ENCODE measurements at regions not wholly inside any gene's neighbourhood (a gene's known extent, or its start where the extent isn't known, plus 50 kb on each side); places are given as distances from the start of the nearest gene placed in this dataset.
"Not testable (repeated sequence)": the region's sequence is repeated elsewhere in the genome, so short reads cannot be mapped to it uniquely, and the experiment has no call there.

DNA sequence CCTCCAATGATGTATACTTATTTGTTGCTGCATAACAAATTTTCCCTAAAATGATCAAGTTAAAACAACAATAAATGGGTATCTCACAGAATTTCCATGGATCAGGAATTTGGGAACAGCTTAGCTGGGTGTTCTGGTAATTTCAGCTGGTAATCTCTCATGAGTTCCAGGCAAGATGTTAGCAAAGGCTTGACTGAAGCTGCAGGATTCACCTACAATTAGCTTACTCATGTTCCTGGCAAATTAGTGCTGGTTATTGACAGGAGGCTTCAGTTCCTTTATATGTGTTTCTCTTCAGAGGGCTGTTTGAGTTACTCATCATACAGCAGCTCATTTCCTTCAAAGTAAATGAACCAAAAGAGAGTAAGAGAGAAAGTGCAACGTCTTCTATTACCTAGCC is 506.3 kb upstream of the IMPG1 start:
- Histone ChIP-seq H2AFZ (ENCODE audit: low read length) (no peak overlapping the region), H3K36me3 (ENCODE audit: insufficient read depth, low read length) (no peaks in the 10 kb centered on the region), H3K9me2 (replicated peaks; ENCODE audit: low read depth, low read length) (no peaks in the 10 kb centered on the region), H3K27me3 (ENCODE audit: insufficient read depth, low read length, poor library complexity, severe bottlenecking) (no peaks in the 10 kb centered on the region), H3K4me1 (ENCODE audit: insufficient read depth, low read length, poor library complexity, severe bottlenecking) (no peaks in the 10 kb centered on the region), H3K9ac (ENCODE audit: low read depth, low read length, poor library complexity, severe bottlenecking) (no peak overlapping the region), H3K9me3 (ENCODE audit: insufficient read depth, low read depth, low read length) (no peaks in the 10 kb centered on the region), H3K4me2 (ENCODE audit: low read depth, low read length, poor library complexity, severe bottlenecking) (no peak overlapping the region), H3K4me3 (ENCODE audit: low read length, poor library complexity, severe bottlenecking) (no peak overlapping the region), H3F3A (ENCODE audit: low read depth) (no peaks in the 10 kb centered on the region), H4K20me1 (ENCODE audit: insufficient read depth, low read length, poor library complexity, severe bottlenecking) (no peaks in the 10 kb centered on the region), H3K79me2 (ENCODE audit: insufficient read depth, low read length) (no peaks in the 10 kb centered on the region)
- no peak for TF ChIP-seq EZH2phosphoT487 (IDR thresholded peaks at IDR 0.05; ENCODE audit: borderline replicate concordance)
- TF ChIP-seq, protein P1, sequence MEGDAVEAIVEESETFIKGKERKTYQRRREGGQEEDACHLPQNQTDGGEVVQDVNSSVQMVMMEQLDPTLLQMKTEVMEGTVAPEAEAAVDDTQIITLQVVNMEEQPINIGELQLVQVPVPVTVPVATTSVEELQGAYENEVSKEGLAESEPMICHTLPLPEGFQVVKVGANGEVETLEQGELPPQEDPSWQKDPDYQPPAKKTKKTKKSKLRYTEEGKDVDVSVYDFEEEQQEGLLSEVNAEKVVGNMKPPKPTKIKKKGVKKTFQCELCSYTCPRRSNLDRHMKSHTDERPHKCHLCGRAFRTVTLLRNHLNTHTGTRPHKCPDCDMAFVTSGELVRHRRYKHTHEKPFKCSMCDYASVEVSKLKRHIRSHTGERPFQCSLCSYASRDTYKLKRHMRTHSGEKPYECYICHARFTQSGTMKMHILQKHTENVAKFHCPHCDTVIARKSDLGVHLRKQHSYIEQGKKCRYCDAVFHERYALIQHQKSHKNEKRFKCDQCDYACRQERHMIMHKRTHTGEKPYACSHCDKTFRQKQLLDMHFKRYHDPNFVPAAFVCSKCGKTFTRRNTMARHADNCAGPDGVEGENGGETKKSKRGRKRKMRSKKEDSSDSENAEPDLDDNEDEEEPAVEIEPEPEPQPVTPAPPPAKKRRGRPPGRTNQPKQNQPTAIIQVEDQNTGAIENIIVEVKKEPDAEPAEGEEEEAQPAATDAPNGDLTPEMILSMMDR (conservative IDR thresholded peaks at IDR 0.05; ENCODE audit: low read length): no peak

DNA sequence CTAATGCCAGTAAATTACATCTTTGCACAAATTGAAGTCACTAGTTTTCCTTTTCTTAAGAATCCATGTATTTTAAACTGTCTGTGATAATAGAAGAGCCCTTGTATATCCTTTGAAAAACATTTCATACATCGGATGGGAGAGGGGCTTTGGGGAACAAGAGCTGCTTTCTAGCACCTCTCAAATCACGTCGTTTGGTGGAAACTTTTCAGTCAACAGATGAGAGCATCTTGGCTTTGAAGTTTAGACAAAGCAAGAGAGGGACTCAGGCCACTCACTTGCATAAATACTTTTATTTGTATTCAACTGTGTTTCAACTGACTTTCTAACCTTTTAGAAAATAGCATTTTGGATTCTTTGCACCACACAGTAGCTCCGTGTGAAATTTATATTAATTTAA is 502.3 kb upstream of the IMPG1 start:
- H3K27me3 ChIP-seq (ENCODE audit: insufficient read depth, low read length, poor library complexity, severe bottlenecking): no peaks in the 10 kb centered on the region
- H3K9me3 ChIP-seq (ENCODE audit: insufficient read depth, low read depth, low read length): no peaks in the 10 kb centered on the region
- TF ChIP-seq, protein P1 (conservative IDR thresholded peaks at IDR 0.05; ENCODE audit: low read length): no peak
- no peak for TF ChIP-seq EZH2phosphoT487 (IDR thresholded peaks at IDR 0.05; ENCODE audit: borderline replicate concordance)
- no peaks in the 10 kb centered on the region for H4K20me1 ChIP-seq (ENCODE audit: insufficient read depth, low read length, poor library complexity, severe bottlenecking)
- H2AFZ ChIP-seq (ENCODE audit: low read length): no peak overlapping the region
- no peak overlapping the region for H3K9ac ChIP-seq (ENCODE audit: low read depth, low read length, poor library complexity, severe bottlenecking)
- no peaks in the 10 kb centered on the region for H3K9me2 ChIP-seq (replicated peaks; ENCODE audit: low read depth, low read length)
- no peaks in the 10 kb centered on the region for H3K79me2 ChIP-seq (ENCODE audit: insufficient read depth, low read length)
- no peak overlapping the region for H3K4me2 ChIP-seq (ENCODE audit: low read depth, low read length, poor library complexity, severe bottlenecking)
- no peaks in the 10 kb centered on the region for H3K36me3 ChIP-seq (ENCODE audit: insufficient read depth, low read length)
- H3K4me3 ChIP-seq (ENCODE audit: low read length, poor library complexity, severe bottlenecking): no peak overlapping the region
- H3F3A ChIP-seq (ENCODE audit: low read depth): no peaks in the 10 kb centered on the region
- no peaks in the 10 kb centered on the region for H3K4me1 ChIP-seq (ENCODE audit: insufficient read depth, low read length, poor library complexity, severe bottlenecking)

DNA sequence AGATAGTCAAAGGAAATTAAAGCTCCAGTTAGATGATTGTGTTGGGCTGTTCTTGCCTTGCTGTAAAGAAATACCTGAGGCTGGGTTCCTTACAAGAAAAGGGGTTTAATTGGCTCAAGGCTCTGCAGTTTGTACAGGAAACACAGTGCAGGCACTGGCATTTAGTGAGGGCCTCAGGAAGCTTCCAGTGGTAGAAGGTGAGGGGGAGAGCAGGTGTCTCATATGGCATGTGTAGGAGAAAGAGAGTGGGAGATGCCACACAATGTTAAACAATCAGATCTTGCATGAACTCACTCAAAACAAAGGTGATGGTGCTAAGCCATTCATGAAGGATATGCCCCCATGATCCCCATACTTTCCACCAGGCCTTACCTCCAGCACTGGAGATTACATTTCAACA is 493.5 kb upstream of the IMPG1 start:
- Histone ChIP-seq H2AFZ (ENCODE audit: low read length) (no peak overlapping the region), H3K36me3 (ENCODE audit: insufficient read depth, low read length) (no peaks in the 10 kb centered on the region), H3K4me2 (ENCODE audit: low read depth, low read length, poor library complexity, severe bottlenecking) (no peak overlapping the region), H3K4me3 (ENCODE audit: low read length, poor library complexity, severe bottlenecking) (no peak overlapping the region), H4K20me1 (ENCODE audit: insufficient read depth, low read length, poor library complexity, severe bottlenecking) (no peaks in the 10 kb centered on the region), H3K9ac (ENCODE audit: low read depth, low read length, poor library complexity, severe bottlenecking) (no peak overlapping the region), H3K4me1 (ENCODE audit: insufficient read depth, low read length, poor library complexity, severe bottlenecking) (no peaks in the 10 kb centered on the region), H3F3A (ENCODE audit: low read depth) (no peaks in the 10 kb centered on the region), H3K9me3 (ENCODE audit: insufficient read depth, low read depth, low read length) (no peaks in the 10 kb centered on the region), H3K79me2 (ENCODE audit: insufficient read depth, low read length) (no peaks in the 10 kb centered on the region), H3K27me3 (ENCODE audit: insufficient read depth, low read length, poor library complexity, severe bottlenecking) (no peaks in the 10 kb centered on the region), H3K9me2 (replicated peaks; ENCODE audit: low read depth, low read length) (no peaks in the 10 kb centered on the region)
- TF ChIP-seq, protein P1 (conservative IDR thresholded peaks at IDR 0.05; ENCODE audit: low read length): no peak
- TF ChIP-seq EZH2phosphoT487 (IDR thresholded peaks at IDR 0.05; ENCODE audit: borderline replicate concordance): no peak

DNA sequence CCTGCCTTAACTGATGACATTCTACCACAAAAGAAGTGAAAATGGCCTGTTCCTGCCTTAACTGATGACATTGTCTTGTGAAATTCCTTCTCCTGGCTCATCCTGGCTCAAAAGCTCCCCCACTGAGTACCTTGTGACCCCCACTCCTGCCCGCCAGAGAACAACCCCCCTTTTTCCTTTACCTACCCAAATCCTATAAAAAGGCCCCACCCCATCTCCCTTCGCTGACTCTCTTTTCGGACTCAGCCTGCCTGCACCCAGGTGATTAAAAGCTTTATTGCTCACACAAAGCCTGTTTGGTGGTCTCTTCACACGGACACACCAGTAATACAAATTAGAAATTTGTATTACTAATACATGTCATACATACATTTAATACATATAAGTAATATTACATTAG is 489.9 kb upstream of the IMPG1 start:
- H3K9ac ChIP-seq (ENCODE audit: low read depth, low read length, poor library complexity, severe bottlenecking); H3F3A ChIP-seq (ENCODE audit: low read depth); H4K20me1 ChIP-seq (ENCODE audit: insufficient read depth, low read length, poor library complexity, severe bottlenecking); H3K36me3 ChIP-seq (ENCODE audit: insufficient read depth, low read length); H3K27me3 ChIP-seq (ENCODE audit: insufficient read depth, low read length, poor library complexity, severe bottlenecking); H2AFZ ChIP-seq (ENCODE audit: low read length); H3K9me3 ChIP-seq (ENCODE audit: insufficient read depth, low read depth, low read length); H3K4me1 ChIP-seq (ENCODE audit: insufficient read depth, low read length, poor library complexity, severe bottlenecking); H3K4me2 ChIP-seq (ENCODE audit: low read depth, low read length, poor library complexity, severe bottlenecking); H3K9me2 ChIP-seq (replicated peaks; ENCODE audit: low read depth, low read length); H3K4me3 ChIP-seq (ENCODE audit: low read length, poor library complexity, severe bottlenecking); H3K79me2 ChIP-seq (ENCODE audit: insufficient read depth, low read length): not testable (repeated sequence)

DNA sequence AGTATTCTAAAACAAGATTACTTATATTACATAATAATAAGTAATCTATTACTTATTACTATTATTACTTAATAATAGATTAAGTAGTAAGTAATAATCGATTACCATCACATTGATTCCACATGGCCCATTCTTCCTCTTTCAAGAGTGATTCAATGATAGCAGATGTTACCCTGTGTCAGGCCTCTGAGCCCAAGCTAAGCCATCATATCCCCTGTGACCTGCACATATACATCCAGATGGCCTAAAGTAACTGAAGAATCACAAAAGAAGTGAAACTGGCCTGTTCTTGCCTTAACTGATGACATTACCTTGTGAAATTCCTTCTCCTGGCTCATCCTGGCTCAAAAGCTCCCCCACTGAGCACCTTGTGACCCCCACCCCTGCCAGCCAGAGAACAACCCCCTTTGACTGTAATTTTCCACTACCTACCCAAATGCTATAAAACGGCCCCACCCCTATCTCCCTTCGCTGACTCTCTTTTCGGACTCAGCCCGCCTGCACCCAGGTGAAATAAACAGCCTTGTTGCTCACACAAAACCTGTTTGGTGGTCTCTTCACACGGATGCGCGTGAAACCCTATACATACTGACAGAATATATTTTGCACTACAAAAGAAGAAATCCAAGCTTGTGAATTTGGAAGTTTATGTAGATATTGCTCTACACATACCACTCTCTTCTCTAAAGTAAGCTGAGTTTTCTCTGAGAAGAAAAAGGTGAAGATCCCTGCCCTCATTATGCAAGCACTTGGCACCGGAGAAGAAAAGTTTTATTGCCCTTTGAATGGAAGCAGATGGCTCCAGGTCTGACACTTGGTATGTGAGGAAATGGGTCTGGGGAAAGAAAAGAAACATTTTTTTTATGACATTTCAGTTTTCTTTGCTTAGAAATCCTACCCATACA is 488.6 kb upstream of the IMPG1 start:
- H4K20me1 ChIP-seq (ENCODE audit: insufficient read depth, low read length, poor library complexity, severe bottlenecking); H3K27me3 ChIP-seq (ENCODE audit: insufficient read depth, low read length, poor library complexity, severe bottlenecking); H3K4me1 ChIP-seq (ENCODE audit: insufficient read depth, low read length, poor library complexity, severe bottlenecking); H3F3A ChIP-seq (ENCODE audit: low read depth); H3K9me3 ChIP-seq (ENCODE audit: insufficient read depth, low read depth, low read length); H3K4me2 ChIP-seq (ENCODE audit: low read depth, low read length, poor library complexity, severe bottlenecking); H2AFZ ChIP-seq (ENCODE audit: low read length); H3K79me2 ChIP-seq (ENCODE audit: insufficient read depth, low read length); H3K9me2 ChIP-seq (replicated peaks; ENCODE audit: low read depth, low read length); H3K36me3 ChIP-seq (ENCODE audit: insufficient read depth, low read length); H3K4me3 ChIP-seq (ENCODE audit: low read length, poor library complexity, severe bottlenecking); H3K9ac ChIP-seq (ENCODE audit: low read depth, low read length, poor library complexity, severe bottlenecking): not testable (repeated sequence)
